GM23338 (cell line): ENCODE measurements at regions not wholly inside any gene's neighbourhood (a gene's known extent, or its start where the extent isn't known, plus 50 kb on each side); places are given as distances from the start of the nearest gene placed in this dataset.

Experiments used
- ATAC-seq: fragments of 200-7000 bp; cut with Tn5 transposase; 3 replicates; pipeline ENCODE4 v1.9.1; 2020
- DNase-seq: peaks from one replicate; pipeline ENCODE4 v3.0.0-alpha.2; 2015; ENCODE audit warnings: low spot score
- H2AFZ ChIP-seq: fragments of 200-600 bp; sonication (generic); 2 replicates; pipeline ENCODE4 v1.8.0; 2016; ENCODE audit warnings: antibody characterized with exemption, mild to moderate bottlenecking, moderate library complexity
- H3F3A ChIP-seq: fragments of 200-600 bp; sonication (generic); replicated peaks from 2 replicates; pipeline ENCODE4 v1.8.0; 2017; ENCODE audit warnings: antibody characterized with exemption, mixed run types, low read depth
- H3K27ac ChIP-seq: fragments of 200-600 bp; sonication (generic); 2 replicates; pipeline ENCODE4 v1.6.1; 2016; ENCODE audit warnings: low read depth
- H3K27me3 ChIP-seq: fragments of 200-600 bp; sonication (generic); 2 replicates; pipeline ENCODE4 v1.8.0; 2016; ENCODE audit warnings: mild to moderate bottlenecking, mixed run types, moderate library complexity; ENCODE audit not compliant: insufficient read depth
- H3K36me3 ChIP-seq: fragments of 200-600 bp; sonication (generic); 2 replicates; pipeline ENCODE4 v1.8.0; 2016; ENCODE audit warnings: mild to moderate bottlenecking; ENCODE audit not compliant: insufficient read depth
- H3K4me1 ChIP-seq: fragments of 200-600 bp; sonication (generic); 2 replicates; pipeline ENCODE4 v1.8.0; 2016; ENCODE audit warnings: mild to moderate bottlenecking, moderate library complexity; ENCODE audit not compliant: insufficient read depth
- H3K4me2 ChIP-seq: fragments of 200-600 bp; sonication (generic); 2 replicates; pipeline ENCODE4 v1.7.1; 2017; ENCODE audit warnings: mixed run types
- H3K4me3 ChIP-seq: fragments of 200-600 bp; sonication (generic); 2 replicates; pipeline ENCODE4 v1.6.1; 2016; ENCODE audit warnings: mixed run types
- H3K79me2 ChIP-seq: fragments of 200-600 bp; sonication (generic); replicated peaks from 2 replicates; pipeline ENCODE4 v1.8.0; 2017; ENCODE audit warnings: mild to moderate bottlenecking; ENCODE audit not compliant: insufficient read depth
- H3K9me2 ChIP-seq: fragments of 200-600 bp; sonication (generic); 2 replicates; pipeline ENCODE4 v1.8.0; 2017; ENCODE audit not compliant: insufficient read depth
- H4K20me1 ChIP-seq: fragments of 200-600 bp; sonication (generic); replicated peaks from 2 replicates; pipeline ENCODE4 v1.8.0; 2017; ENCODE audit warnings: mild to moderate bottlenecking; ENCODE audit not compliant: insufficient read depth
- H3K27ac Mint-ChIP-seq: 2 replicates; pipeline ENCODE4 v1.8.0; 2020; ENCODE audit warnings: inconsistent platforms, mild to moderate bottlenecking, moderate library complexity, mixed read lengths
- H3K27me3 Mint-ChIP-seq: 3 replicates; pipeline ENCODE4 v1.8.0; 2022; ENCODE audit warnings: low read depth, mild to moderate bottlenecking, moderate library complexity, mixed read lengths, inconsistent platforms; ENCODE audit not compliant: insufficient read depth, poor library complexity
- H3K36me3 Mint-ChIP-seq: 3 replicates; pipeline ENCODE4 v1.8.0; 2021; ENCODE audit warnings: low read depth, mild to moderate bottlenecking, inconsistent platforms, moderate library complexity, mixed read lengths
- H3K4me1 Mint-ChIP-seq: 3 replicates; pipeline ENCODE4 v1.8.0; 2020; ENCODE audit warnings: mild to moderate bottlenecking, inconsistent platforms, mixed read lengths
- H3K4me3 Mint-ChIP-seq: 3 replicates; pipeline ENCODE4 v1.8.0; 2021; ENCODE audit warnings: moderate library complexity, mild to moderate bottlenecking, inconsistent platforms, mixed read lengths
- H3K9me3 Mint-ChIP-seq: 3 replicates; pipeline ENCODE4 v1.8.0; 2020; ENCODE audit warnings: moderate library complexity, mild to moderate bottlenecking, inconsistent platforms, mixed read lengths
- CREB1 ChIP-seq: fragments of 250-450 bp; sonication (Bioruptor Pico); IDR thresholded peaks from 2 replicates; pipeline ENCODE4 v1.5.0; 2020; ENCODE audit warnings: low read depth, mild to moderate bottlenecking, moderate library complexity
- ETS1 ChIP-seq: IDR thresholded peaks from 2 replicates; pipeline ENCODE4 v1.6.1; 2016; ENCODE audit warnings: antibody characterized with exemption
- JUNB ChIP-seq: IDR thresholded peaks from one replicate; pipeline ENCODE4 v1.6.1; 2016; ENCODE audit warnings: antibody characterized with exemption; ENCODE audit not compliant: unreplicated experiment
- POLR2AphosphoS5 ChIP-seq: IDR thresholded peaks from 2 replicates; pipeline ENCODE4 v1.6.1; 2016; ENCODE audit warnings: antibody characterized with exemption, low read depth
- ZNF114 ChIP-seq: fragments of 250-450 bp; sonication (Bioruptor Pico); IDR thresholded peaks from 2 replicates; pipeline ENCODE4 v1.5.0; 2020; ENCODE audit warnings: mild to moderate bottlenecking, moderate library complexity
- TF ChIP-seq, protein P1 (sequence below), 2 experiments: fragments of 200-600 bp in 1 of 2; sonication (generic) in 1 of 2; conservative IDR thresholded peaks; 2 replicates each; pipeline versions ENCODE4 v1.5.1 to v1.6.1; 2016 to 2017; ENCODE audit warnings: antibody characterized with exemption in 2 of 2, low read depth in 2 of 2, mild to moderate bottlenecking in 2 of 2, moderate library complexity in 1 of 2
- TF ChIP-seq, protein P2 (sequence below): IDR thresholded peaks from one replicate; pipeline ENCODE4 v1.6.1; 2018; ENCODE audit warnings: antibody characterized with exemption; ENCODE audit not compliant: unreplicated experiment

DNA sequence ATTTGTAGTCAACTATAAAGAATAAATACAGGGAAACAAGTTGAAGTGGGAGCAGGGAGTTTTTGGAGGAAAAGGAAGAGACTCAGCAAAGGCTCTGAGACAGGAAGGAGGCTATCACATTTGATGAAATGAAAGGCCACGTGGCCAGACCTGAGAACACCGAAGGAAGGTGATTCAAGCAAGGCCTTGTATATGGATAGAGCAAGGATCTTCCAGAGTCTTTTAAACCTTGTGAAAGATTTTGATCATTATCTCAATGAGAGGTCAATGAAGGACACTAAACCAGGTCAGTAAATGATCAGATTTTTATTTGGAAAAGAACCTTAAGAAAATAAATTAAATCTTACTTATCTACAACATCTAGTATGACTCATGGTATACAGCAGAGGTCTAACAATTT, 523.5 kb downstream of the SLC16A7 start (continued):
- TF ChIP-seq, protein P1, sequence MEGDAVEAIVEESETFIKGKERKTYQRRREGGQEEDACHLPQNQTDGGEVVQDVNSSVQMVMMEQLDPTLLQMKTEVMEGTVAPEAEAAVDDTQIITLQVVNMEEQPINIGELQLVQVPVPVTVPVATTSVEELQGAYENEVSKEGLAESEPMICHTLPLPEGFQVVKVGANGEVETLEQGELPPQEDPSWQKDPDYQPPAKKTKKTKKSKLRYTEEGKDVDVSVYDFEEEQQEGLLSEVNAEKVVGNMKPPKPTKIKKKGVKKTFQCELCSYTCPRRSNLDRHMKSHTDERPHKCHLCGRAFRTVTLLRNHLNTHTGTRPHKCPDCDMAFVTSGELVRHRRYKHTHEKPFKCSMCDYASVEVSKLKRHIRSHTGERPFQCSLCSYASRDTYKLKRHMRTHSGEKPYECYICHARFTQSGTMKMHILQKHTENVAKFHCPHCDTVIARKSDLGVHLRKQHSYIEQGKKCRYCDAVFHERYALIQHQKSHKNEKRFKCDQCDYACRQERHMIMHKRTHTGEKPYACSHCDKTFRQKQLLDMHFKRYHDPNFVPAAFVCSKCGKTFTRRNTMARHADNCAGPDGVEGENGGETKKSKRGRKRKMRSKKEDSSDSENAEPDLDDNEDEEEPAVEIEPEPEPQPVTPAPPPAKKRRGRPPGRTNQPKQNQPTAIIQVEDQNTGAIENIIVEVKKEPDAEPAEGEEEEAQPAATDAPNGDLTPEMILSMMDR (conservative IDR thresholded peaks at IDR 0.05; ENCODE audit: low read depth in 2 of 2): no peak
- no peak for TF ChIP-seq CREB1 (CRISPR knock-in tag)
- TF ChIP-seq, protein P2, sequence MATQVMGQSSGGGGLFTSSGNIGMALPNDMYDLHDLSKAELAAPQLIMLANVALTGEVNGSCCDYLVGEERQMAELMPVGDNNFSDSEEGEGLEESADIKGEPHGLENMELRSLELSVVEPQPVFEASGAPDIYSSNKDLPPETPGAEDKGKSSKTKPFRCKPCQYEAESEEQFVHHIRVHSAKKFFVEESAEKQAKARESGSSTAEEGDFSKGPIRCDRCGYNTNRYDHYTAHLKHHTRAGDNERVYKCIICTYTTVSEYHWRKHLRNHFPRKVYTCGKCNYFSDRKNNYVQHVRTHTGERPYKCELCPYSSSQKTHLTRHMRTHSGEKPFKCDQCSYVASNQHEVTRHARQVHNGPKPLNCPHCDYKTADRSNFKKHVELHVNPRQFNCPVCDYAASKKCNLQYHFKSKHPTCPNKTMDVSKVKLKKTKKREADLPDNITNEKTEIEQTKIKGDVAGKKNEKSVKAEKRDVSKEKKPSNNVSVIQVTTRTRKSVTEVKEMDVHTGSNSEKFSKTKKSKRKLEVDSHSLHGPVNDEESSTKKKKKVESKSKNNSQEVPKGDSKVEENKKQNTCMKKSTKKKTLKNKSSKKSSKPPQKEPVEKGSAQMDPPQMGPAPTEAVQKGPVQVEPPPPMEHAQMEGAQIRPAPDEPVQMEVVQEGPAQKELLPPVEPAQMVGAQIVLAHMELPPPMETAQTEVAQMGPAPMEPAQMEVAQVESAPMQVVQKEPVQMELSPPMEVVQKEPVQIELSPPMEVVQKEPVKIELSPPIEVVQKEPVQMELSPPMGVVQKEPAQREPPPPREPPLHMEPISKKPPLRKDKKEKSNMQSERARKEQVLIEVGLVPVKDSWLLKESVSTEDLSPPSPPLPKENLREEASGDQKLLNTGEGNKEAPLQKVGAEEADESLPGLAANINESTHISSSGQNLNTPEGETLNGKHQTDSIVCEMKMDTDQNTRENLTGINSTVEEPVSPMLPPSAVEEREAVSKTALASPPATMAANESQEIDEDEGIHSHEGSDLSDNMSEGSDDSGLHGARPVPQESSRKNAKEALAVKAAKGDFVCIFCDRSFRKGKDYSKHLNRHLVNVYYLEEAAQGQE: no peak
- TF ChIP-seq JUNB: no peak

- H2AFZ ChIP-seq: no peak overlapping the region
- ATAC-seq (no peak), DNase-seq (no peak)
- no peak overlapping the region for H3K27ac ChIP-seq
- no peak overlapping the region for H3K27ac Mint-ChIP-seq
- H3K27me3 ChIP-seq: no peaks in the 10 kb centered on the region
- H3K4me3 Mint-ChIP-seq: no peak overlapping the region
- no peaks in the 10 kb centered on the region for H3F3A ChIP-seq
- H3K36me3 Mint-ChIP-seq: peaks cover 8% of the 10 kb centered on the region
- H3K9me3 Mint-ChIP-seq: peaks cover 20% of the 10 kb centered on the region
- H3K36me3 ChIP-seq: peaks cover 5% of the 10 kb centered on the region; the same call in 1 of the 2 replicates
- peaks cover 5% of the 10 kb centered on the region; the same call in 2 of the 3 replicates for H3K4me1 Mint-ChIP-seq
- H3K9me2 ChIP-seq: peaks cover 2% of the 10 kb centered on the region; the same call in 1 of the 2 replicates
- no peaks in the 10 kb centered on the region for H3K79me2 ChIP-seq
- H3K4me3 ChIP-seq: no peak overlapping the region
- peaks cover 3% of the 10 kb centered on the region; the same call in 1 of the 2 replicates for H3K4me1 ChIP-seq
- H3K27me3 Mint-ChIP-seq: no peaks in the 10 kb centered on the region
- H3K4me2 ChIP-seq: no peak overlapping the region
- H4K20me1 ChIP-seq: no peaks in the 10 kb centered on the region
- TF ChIP-seq ZNF114 (CRISPR knock-in tag): no peak
- TF ChIP-seq, protein P1 (conservative IDR thresholded peaks at IDR 0.05; ENCODE audit: low read depth in 2 of 2): no peak
- no peak for TF ChIP-seq POLR2AphosphoS5
- TF ChIP-seq ETS1: no peak
- TF ChIP-seq, protein P2: no peak
- TF ChIP-seq CREB1 (CRISPR knock-in tag): no peak
Measured at GRCh38 chr12:60120199-60120598, 524.4 kb downstream of the SLC16A7 start.
